Subcutaneous abdominal adipose tissue (tissue), 5 donors: ENCODE measurements at regions not wholly inside any gene's neighbourhood (a gene's known extent, or its start where the extent isn't known, plus 50 kb on each side); places are given as distances from the start of the nearest gene placed in this dataset.

Experiments used
- H3K27ac ChIP-seq: one replicate; pipeline ENCODE4 v1.7.0; 2013; ENCODE audit warnings: low read depth, mild to moderate bottlenecking, inconsistent platforms, low read length, moderate library complexity
- H3K27me3 ChIP-seq, 5 donors: one replicate each; pipeline ENCODE4 v1.7.0; 2013; ENCODE audit warnings: low read length in 5 of 5, inconsistent platforms in 1 of 5; ENCODE audit not compliant: control insufficient read depth in 5 of 5, insufficient read depth in 4 of 5
- H3K36me3 ChIP-seq, 5 donors: one replicate each; pipeline ENCODE4 v1.7.0; 2013; ENCODE audit warnings: low read length in 5 of 5; ENCODE audit not compliant: control insufficient read depth in 5 of 5, insufficient read depth in 5 of 5
- H3K4me1 ChIP-seq, 5 donors: one replicate each; pipeline ENCODE4 v1.7.0; 2013; ENCODE audit warnings: low read length in 5 of 5, mild to moderate bottlenecking in 3 of 5, moderate library complexity in 1 of 5; ENCODE audit not compliant: control insufficient read depth in 5 of 5, insufficient read depth in 5 of 5
- H3K4me3 ChIP-seq, 5 donors: one replicate each; pipeline ENCODE4 v1.7.0; 2013; ENCODE audit warnings: low read length in 5 of 5, low read depth in 1 of 5
- H3K9ac ChIP-seq, 5 donors: one replicate each; pipeline ENCODE4 v1.7.0; 2013; ENCODE audit warnings: low read length in 5 of 5, mild to moderate bottlenecking in 4 of 5, moderate library complexity in 3 of 5
- H3K9me3 ChIP-seq, 5 donors: one replicate each; pipeline ENCODE4 v1.7.0; 2013; ENCODE audit warnings: low read length in 5 of 5; ENCODE audit not compliant: control insufficient read depth in 5 of 5
- donor health status: healthy.
- donor health status: healthy.
- donor health status: healthy.
- donor health status: healthy.
- donor health status: healthy.

GRCh38 chr10:105598207-105598606, 957.1 kb downstream of the SORCS3 start:
- Histone ChIP-seq H3K9me3 (no peaks in the 10 kb centered on the region), H3K27me3 (no peaks in the 10 kb centered on the region), H3K4me1 (no peaks in the 10 kb centered on the region), H3K36me3 (no peaks in the 10 kb centered on the region), H3K27ac (no peak overlapping the region), H3K4me3 (no peak overlapping the region), H3K9ac (no peak overlapping the region)

GRCh38 chr10:105597312-105597711, 956.2 kb downstream of the SORCS3 start:
- Histone ChIP-seq H3K4me1 (no peaks in the 10 kb centered on the region), H3K4me3 (no peak overlapping the region), H3K27ac (no peak overlapping the region), H3K9me3 (no peaks in the 10 kb centered on the region), H3K27me3 (no peaks in the 10 kb centered on the region), H3K36me3 (no peaks in the 10 kb centered on the region), H3K9ac (no peak overlapping the region)

DNA sequence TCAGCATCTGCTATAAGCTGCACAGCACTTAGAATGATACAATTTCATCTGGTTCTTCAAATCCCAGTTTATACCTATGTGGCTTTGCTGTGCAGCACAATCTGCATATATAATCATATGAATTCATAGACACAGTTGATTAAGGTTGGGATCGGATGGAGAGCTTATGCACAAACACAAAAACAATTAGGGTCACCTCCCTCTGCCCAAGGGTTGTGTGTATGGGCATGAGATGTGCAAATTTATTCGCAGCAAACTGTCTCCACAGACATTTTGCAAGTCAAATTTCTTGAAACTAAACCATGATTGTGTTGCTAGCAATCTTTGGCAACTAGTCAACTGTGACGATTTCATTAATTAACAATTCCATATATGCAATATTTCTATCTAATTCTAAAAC, 955.7 kb downstream of the SORCS3 start:
- Histone ChIP-seq H3K4me3 (no peak overlapping the region), H3K4me1 (no peaks in the 10 kb centered on the region), H3K27ac (no peak overlapping the region), H3K36me3 (no peaks in the 10 kb centered on the region), H3K9ac (no peak overlapping the region), H3K9me3 (no peaks in the 10 kb centered on the region), H3K27me3 (no peaks in the 10 kb centered on the region)

GRCh38 chr10:105594296-105594695, 953.2 kb downstream of the SORCS3 start:
- no peaks in the 10 kb centered on the region for H3K4me1 ChIP-seq
- no peaks in the 10 kb centered on the region for H3K36me3 ChIP-seq
- no peak overlapping the region for H3K27ac ChIP-seq
- no peak overlapping the region for H3K9ac ChIP-seq
- H3K4me3 ChIP-seq = no peak overlapping the region
- no peaks in the 10 kb centered on the region for H3K9me3 ChIP-seq
- H3K27me3 ChIP-seq = no peaks in the 10 kb centered on the region

GRCh38 chr10:105592468-105592867, 951.4 kb downstream of the SORCS3 start:
- H3K4me3 ChIP-seq = no peak overlapping the region
- H3K4me1 ChIP-seq = no peaks in the 10 kb centered on the region
- no peak overlapping the region for H3K9ac ChIP-seq
- H3K27me3 ChIP-seq = no peaks in the 10 kb centered on the region
- H3K36me3 ChIP-seq = no peaks in the 10 kb centered on the region
- no peak overlapping the region for H3K27ac ChIP-seq
- H3K9me3 ChIP-seq = no peaks in the 10 kb centered on the region

GRCh38 chr10:105586451-105587098, 945.5 kb downstream of the SORCS3 start:
- no peaks in the 10 kb centered on the region for H3K4me1 ChIP-seq
- H3K36me3 ChIP-seq = no peaks in the 10 kb centered on the region
- H3K27ac ChIP-seq = no peak overlapping the region
- no peak overlapping the region for H3K4me3 ChIP-seq
- H3K9me3 ChIP-seq = no peaks in the 10 kb centered on the region
- H3K27me3 ChIP-seq = no peaks in the 10 kb centered on the region
- H3K9ac ChIP-seq = no peak overlapping the region

DNA sequence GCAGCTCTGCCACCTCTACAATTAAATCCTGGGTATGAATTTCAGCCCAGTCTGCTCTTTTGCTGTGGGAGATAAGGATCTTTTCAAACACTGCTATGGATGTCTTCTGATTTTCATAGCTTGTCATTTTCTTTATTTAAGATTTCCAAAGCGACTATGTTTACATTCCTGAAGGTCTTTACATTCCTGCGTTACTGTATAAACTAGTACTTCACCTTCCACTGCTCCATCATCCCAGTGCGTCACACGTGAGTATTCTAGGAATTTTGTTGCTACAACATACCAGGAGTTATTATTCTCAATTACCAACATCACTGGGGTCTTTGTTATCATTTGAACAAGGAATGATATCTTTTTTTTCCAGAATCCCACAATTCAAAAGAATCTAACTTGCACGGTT, 944.7 kb downstream of the SORCS3 start:
- H3K36me3 ChIP-seq = no peaks in the 10 kb centered on the region

GRCh38 chr10:105585171-105585570, 944.1 kb downstream of the SORCS3 start:
- Histone ChIP-seq H3K27me3 (no peaks in the 10 kb centered on the region), H3K4me3 (no peak overlapping the region), H3K9me3 (no peaks in the 10 kb centered on the region), H3K36me3 (no peaks in the 10 kb centered on the region), H3K27ac (no peak overlapping the region), H3K9ac (no peak overlapping the region), H3K4me1 (no peaks in the 10 kb centered on the region)

More for the DNA sequence above, 944.7 kb downstream of the SORCS3 start:
- Histone ChIP-seq H3K4me1 (no peaks in the 10 kb centered on the region), H3K4me3 (no peak overlapping the region), H3K9ac (no peak overlapping the region), H3K9me3 (no peaks in the 10 kb centered on the region), H3K27ac (no peak overlapping the region), H3K27me3 (no peaks in the 10 kb centered on the region)

GRCh38 chr10:105579112-105579511, 938.0 kb downstream of the SORCS3 start:
- Histone ChIP-seq H3K27ac (no peak overlapping the region), H3K4me1 (no peaks in the 10 kb centered on the region), H3K27me3 (no peaks in the 10 kb centered on the region), H3K4me3 (no peak overlapping the region), H3K9ac (no peak overlapping the region), H3K9me3 (peaks cover 0 to 7% (median 2%) of the 10 kb centered on the region in 5 donors), H3K36me3 (no peaks in the 10 kb centered on the region)

DNA sequence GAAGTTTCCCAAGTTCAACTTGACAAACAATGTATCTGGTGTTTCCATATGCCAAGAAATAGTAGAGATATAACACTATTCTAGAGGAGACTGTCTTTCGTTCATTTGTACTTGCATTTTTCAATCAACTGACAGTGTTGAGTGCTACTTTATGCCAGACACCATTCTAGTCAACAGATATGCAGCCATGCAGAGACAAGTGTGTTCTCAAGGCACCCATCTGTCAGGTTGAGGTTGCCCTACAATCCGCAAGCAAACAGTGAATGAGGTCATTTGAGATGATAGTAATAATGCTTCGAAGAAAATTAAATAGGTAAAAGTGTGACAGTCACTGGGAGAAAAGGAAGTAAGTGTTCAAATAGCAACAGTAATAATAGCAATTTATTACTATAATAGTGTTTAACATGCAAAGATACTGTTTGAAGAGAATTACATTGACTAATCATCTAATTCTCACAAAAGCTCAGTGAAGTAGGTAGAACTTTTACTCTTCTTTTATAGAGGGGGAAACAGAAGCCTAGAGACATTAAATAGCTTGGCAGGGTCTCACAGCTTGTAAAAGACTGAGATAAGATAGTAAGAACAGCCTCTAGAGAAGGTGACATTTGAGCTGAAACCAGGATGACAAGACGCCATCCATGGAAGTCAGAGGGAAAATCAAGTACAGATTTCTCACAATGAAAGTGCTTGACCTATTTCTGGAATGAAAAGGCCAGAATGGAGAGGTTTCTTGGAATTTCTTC, 936.9 kb downstream of the SORCS3 start:
- Histone ChIP-seq H3K9me3 (peaks cover 0 to 10% (median 8%) of the 10 kb centered on the region in 5 donors), H3K4me3 (no peak overlapping the region), H3K27me3 (no peaks in the 10 kb centered on the region), H3K36me3 (no peaks in the 10 kb centered on the region), H3K27ac (no peak overlapping the region), H3K4me1 (no peaks in the 10 kb centered on the region), H3K9ac (no peak overlapping the region)
